GM12872 (cell line): ENCODE measurements at regions not wholly inside any gene's neighbourhood (a gene's known extent, or its start where the extent isn't known, plus 50 kb on each side); places are given as distances from the start of the nearest gene placed in this dataset.

Source experiments
- TF ChIP-seq, protein P1 (sequence below): IDR thresholded peaks from 3 replicates; pipeline ENCODE4 v1.5.1; 2011; ENCODE audit warnings: low read depth, mild to moderate bottlenecking, low read length, moderate library complexity; ENCODE audit not compliant: insufficient read depth

DNA sequence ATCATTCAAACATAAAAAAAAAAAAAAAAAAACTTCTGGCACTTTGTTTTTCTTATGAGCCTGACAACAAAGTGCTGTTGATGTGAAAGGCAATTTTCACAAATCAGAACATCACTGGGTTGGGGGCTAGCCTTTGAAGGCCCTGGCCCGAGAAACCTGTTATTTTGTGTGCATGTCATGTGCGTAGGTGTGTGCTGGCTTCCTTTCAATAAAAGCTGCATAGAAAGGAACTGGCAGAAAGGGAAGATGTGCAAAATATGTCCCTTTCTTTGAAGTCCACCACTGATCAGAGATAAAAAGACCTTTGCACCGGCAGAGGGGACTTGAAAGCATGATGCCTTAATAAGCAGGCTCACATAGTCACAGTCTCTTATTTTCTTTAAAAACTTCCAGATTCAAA lies 170.8 kb upstream of the RASGEF1B start:
- TF ChIP-seq, protein P1, sequence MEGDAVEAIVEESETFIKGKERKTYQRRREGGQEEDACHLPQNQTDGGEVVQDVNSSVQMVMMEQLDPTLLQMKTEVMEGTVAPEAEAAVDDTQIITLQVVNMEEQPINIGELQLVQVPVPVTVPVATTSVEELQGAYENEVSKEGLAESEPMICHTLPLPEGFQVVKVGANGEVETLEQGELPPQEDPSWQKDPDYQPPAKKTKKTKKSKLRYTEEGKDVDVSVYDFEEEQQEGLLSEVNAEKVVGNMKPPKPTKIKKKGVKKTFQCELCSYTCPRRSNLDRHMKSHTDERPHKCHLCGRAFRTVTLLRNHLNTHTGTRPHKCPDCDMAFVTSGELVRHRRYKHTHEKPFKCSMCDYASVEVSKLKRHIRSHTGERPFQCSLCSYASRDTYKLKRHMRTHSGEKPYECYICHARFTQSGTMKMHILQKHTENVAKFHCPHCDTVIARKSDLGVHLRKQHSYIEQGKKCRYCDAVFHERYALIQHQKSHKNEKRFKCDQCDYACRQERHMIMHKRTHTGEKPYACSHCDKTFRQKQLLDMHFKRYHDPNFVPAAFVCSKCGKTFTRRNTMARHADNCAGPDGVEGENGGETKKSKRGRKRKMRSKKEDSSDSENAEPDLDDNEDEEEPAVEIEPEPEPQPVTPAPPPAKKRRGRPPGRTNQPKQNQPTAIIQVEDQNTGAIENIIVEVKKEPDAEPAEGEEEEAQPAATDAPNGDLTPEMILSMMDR, result no peak

- TF ChIP-seq, protein P1, result no peak
Measured at GRCh38 chr4:81639248-81639647, 167.5 kb upstream of the RASGEF1B start.

DNA sequence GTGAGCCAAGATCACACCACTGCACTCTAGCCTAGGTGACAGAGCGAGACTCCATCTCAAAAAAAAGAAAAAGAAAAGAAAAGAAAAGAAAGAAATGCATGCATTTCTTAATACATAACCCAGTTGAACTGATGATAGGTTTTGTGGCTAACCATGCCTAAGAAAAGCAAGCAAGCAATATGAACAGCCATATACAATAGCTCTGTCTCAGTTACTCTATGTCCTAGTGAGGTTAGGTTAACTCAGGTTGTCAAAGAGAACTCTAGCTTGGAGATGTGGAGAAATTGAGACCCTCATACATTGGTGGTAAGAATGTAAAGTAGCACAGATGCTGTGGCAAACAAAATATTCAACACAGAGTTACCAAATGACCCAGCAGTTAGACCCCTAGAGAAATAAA lies 167.0 kb upstream of the RASGEF1B start:
- TF ChIP-seq, protein P1, result no peak

GRCh38 chr4:81635739-81636138 lies 164.0 kb upstream of the RASGEF1B start:
- TF ChIP-seq, protein P1, result no peak

DNA sequence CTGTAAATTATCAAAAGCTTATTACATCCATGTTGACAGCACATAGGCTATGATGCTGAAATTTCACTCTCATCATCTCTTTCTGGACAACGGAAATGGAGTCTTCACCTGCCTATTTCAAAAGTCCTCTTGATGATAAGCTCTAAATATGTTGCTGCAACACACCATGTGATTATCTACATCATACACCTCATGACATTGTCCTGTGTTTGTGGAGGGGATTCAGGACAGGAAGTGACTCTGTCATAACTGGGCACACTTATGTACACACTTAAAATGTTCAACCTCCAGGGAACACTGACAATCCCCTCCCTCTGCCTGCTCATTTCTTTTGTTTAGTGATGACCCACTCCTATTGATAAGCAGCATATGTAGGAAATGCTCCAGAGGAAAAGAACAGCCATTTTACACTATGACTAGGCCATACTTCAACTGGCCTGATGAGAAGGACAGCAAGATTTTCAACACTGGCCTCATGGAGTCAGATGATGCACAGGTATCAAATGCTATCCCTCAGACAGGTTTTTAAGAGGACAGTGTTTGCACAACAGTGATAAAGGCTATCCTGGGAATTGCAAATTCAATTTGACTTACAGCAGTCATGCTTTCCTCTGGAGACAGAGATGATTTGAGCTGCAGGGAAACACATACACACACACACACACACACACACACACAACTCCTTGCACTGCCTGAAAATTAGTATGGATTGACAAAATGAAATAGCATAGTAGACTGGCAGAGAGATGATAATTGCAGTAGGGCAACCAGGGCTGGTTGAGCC lies 163.3 kb upstream of the RASGEF1B start:
- TF ChIP-seq, protein P1, result no peak

- TF ChIP-seq, protein P1, result no peak
Measured at GRCh38 chr4:81634165-81634564, 162.5 kb upstream of the RASGEF1B start.

- TF ChIP-seq, protein P1, result no peak
Measured at GRCh38 chr4:81632581-81633299, 161.0 kb upstream of the RASGEF1B start.
